ENCODE measurements at regions not wholly inside any gene's neighbourhood (a gene's known extent, or its start where the extent isn't known, plus 50 kb on each side); places are given as distances from the start of the nearest gene placed in this dataset.

DNA sequence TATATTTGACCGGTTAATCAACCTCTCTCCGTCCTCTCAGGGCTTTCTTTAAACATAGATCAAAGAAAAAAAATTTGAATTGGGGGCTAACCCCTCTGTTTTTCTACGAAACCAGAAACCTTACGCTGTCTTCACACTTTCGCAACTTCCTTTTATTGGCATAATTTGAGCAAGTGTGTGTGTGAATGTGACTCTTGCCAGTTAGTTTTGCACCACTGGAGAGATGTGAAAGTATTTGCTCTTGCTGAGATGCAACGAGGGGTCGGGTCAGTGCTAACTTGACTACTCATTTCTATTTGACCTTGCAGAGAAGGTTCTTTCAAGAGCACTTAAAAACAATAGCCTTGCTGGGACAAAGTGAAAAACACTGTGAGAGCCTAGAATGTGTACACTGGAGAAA lies 81.2 kb downstream of the FAM43A start:
- TF ChIP-seq POLR2A (IDR thresholded peaks at IDR 0.05) (no peak), POLR2AphosphoS5 (IDR thresholded peaks at IDR 0.05) (no peak)
- TF ChIP-seq, protein P1, sequence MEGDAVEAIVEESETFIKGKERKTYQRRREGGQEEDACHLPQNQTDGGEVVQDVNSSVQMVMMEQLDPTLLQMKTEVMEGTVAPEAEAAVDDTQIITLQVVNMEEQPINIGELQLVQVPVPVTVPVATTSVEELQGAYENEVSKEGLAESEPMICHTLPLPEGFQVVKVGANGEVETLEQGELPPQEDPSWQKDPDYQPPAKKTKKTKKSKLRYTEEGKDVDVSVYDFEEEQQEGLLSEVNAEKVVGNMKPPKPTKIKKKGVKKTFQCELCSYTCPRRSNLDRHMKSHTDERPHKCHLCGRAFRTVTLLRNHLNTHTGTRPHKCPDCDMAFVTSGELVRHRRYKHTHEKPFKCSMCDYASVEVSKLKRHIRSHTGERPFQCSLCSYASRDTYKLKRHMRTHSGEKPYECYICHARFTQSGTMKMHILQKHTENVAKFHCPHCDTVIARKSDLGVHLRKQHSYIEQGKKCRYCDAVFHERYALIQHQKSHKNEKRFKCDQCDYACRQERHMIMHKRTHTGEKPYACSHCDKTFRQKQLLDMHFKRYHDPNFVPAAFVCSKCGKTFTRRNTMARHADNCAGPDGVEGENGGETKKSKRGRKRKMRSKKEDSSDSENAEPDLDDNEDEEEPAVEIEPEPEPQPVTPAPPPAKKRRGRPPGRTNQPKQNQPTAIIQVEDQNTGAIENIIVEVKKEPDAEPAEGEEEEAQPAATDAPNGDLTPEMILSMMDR (IDR thresholded peaks at IDR 0.05) = no peak

Measured in prostate gland (tissue), 2 donors.